GM18868 (cell line): ENCODE measurements at regions not wholly inside any gene's neighbourhood (a gene's known extent, or its start where the extent isn't known, plus 50 kb on each side); places are given as distances from the start of the nearest gene placed in this dataset.

Experiments used
- ATAC-seq: cut with Tn5 transposase; IDR thresholded peaks from one replicate; pipeline ENCODE4 v1.9.1; 2021; ENCODE audit warnings: mild to moderate bottlenecking, moderate library complexity; ENCODE audit not compliant: unreplicated experiment

DNA sequence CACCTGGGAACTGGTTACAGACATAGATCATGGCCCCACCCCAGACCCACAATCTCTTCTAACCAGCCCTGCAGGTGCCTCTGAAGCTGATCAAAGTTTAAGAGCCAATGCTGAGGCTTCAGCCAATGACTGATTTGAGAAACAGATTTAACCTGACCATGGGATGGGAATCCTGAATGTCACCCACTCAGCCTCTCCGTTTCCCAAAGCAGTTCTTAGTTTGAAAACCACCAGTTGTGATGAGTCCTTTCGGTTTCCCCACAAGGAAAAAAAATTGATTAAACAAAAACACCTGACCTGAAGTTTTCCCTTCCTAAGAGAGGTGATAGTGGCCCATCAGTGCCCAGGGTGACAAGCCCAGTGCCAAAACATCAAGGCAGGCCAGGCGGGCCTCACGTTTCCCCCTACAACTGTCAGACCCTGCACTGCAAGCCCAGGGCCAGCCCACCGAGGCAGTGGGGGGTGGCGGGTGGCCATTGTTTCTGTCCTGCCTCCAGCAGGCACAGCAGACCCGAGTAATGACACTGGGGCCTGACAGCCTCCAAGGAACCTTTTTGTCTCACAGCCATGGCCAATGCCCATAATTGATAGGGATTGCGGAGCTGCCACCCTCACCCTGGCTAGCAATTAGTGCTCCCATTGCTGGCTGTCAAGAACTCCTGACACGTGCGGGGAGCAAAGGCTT, 75.4 kb upstream of the ZMIZ1 start:
- ATAC-seq = no peak

DNA sequence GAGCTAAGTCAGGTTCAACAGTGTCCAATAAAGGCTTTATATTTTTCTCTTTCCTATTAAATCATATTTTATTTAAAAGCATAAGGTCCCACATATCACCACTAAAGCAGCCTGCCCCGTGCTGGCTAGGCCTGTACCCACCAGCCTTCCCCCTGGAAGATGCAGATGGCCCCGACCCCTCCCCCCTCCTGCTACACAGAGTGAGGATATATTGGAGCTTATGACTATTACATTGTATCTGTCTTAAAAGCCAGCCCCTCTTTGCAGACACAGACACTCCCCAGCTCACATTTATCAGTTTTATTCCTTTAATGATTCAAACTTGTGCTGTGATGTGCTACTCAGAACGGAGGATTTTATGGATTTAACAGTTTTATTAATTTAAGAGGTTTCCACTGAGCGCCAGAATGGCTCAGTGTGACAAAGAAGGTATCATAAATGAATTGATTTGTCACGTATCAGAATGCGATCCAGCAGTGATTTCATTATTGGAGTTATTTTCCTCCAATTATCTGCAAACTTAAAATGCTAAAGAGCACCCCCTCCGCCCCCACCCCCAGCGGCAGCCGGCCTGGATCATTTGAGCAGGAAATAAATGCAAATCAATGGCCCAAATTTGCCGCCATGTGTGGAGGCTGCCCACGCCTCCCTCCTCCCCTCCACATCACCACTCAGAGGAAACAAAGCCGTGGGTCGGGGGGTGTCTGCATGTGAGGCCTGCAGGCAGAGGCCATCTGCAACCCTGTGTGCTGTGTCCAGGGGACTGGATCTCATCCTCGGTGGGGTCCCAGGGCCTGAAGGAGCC, 72.6 kb upstream of the ZMIZ1 start:
- ATAC-seq = no peak

- no peak for ATAC-seq
Observed at GRCh38 chr10:78996792-78997129, 72.0 kb upstream of the ZMIZ1 start.

DNA sequence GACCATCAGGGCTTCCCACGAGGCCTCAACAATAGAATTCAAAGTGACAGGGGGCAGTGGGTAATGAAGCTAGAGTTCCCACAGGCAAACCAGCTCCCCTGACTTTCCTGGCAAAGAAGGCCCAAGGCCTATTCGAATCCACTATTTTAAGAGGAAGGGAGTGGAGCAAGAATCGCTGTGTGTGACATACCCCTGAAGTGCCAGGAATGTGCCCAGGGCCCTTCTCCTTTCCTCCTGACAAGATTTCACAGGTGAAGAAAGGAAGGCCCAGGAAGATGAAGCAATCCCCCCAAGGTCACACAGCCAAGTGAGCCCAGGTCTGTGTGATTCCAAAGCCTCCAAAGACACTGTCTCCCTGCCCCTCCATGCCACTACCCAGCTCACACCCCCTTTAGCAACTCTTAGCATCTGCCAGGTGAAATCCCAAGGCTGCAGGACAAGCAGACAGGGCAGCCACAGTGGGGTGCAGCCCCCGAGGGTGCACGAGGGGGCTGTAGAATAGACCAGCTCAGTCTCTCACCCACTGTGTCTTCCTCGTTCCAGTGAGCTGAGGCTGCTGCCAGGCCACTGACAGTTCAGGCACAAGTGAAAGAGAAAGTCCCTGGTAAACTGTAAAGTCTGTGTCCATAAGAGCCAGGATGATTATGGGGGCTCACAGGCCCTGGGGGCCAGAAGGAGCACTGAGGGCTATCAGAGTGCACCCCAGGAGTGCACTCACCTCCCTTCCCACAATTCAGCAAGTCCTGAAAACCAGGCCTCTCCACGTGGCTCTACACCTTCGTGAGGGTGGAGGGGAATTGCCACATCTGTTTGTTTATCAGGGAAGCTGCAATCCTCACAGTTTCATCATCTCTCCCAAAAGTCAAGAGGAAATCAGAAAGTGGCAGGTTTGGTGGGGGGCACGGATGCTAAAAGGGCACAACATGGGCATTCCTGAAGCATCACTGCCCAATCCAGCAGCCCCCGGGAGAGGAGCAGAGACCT, 70.8 kb upstream of the ZMIZ1 start:
- no peak for ATAC-seq

GRCh38 chr10:79001082-79001885, 67.5 kb upstream of the ZMIZ1 start:
- ATAC-seq = no peak

- ATAC-seq = no peak
Observed at GRCh38 chr10:79002336-79002735, 66.4 kb upstream of the ZMIZ1 start.

GRCh38 chr10:79003183-79004100, 65.3 kb upstream of the ZMIZ1 start:
- ATAC-seq = no peak

GRCh38 chr10:79004311-79004710, 64.5 kb upstream of the ZMIZ1 start:
- ATAC-seq = no peak

- no peak for ATAC-seq
Observed at GRCh38 chr10:79005126-79005810, 63.5 kb upstream of the ZMIZ1 start.

DNA sequence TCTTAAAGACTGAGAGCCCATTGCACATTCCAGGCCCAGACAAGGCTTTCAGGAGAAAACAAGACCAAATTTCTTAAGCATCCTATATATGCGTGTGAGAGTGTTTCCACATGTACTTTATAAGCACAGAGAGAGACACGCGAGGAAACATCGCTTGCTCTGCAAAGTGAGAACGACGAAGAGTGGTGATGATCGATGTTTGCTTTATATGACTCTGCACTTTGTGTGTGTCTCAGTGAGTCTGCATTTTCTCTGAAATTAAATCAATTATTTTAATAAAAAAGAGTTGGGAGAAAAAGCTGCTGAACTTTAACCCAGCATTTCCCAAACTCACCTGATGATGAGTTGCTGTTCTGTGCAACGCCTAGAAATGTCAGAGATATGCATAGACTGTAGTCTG, 61.7 kb upstream of the ZMIZ1 start:
- no peak for ATAC-seq

DNA sequence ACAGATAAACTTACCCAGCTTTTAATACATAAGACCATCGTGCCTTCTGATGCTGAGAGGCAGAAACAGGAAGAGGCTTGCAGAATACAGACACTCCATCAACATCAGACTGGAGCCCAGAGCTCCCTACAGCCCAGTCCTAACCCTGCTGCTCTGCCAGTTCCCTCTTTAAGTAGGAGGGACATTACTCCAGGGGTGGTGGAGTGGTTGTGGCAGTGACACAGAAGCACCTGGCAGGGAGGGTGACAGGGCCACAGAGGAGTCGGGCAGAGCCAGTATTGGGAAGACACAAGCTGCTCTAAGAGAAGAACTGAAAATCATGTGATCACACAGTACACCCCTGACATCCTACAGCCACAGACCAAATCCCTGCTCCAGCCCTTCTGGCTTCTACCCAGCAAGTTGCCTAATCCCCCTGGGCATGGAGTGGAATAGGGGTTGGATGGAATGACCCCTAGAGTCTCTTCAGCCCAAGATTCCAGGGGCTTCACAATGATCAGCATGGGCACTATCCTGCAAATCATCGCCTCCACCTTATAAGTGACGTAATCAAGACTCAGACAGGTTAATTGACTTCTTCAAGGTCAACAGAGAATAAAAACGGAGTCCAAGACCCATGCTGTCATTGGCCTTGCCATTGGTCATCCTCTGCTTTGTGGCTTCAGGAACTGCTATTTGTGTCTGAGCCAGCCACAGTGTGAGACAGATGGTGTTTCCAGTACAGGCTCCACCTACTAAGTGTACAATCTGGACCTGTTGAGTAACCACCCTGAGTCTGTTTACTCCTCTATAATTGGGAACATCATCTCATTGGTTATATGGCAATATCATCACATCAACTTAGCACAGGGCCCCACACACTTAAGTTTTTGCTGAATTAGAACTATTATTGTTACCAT, 61.1 kb upstream of the ZMIZ1 start:
- no peak for ATAC-seq

DNA sequence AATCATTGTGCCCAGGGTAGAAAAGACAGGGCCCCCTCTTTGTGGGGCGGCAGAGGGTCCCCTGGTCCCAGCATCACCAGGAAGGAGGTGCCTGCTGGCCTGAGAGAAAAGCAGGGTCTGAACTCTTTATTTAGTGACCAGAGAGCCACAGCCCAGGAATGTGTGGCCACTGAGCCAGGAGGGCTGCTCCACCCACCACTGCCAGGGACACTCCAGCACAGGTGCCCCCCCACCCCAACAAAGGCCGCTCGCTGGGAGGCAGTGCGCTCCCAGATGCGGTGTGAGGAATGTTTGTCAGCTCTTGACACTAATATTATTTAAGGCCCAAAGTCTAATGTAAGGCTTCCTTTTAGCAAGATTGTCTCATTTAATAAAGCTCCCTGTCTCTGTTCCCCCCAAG, 59.6 kb upstream of the ZMIZ1 start:
- no peak for ATAC-seq

- no peak for ATAC-seq
Observed at GRCh38 chr10:79012567-79012966, 56.2 kb upstream of the ZMIZ1 start.

- no peak for ATAC-seq
Observed at GRCh38 chr10:79013406-79013987, 55.3 kb upstream of the ZMIZ1 start.

GRCh38 chr10:79014796-79015195, 54.0 kb upstream of the ZMIZ1 start:
- ATAC-seq = no peak

DNA sequence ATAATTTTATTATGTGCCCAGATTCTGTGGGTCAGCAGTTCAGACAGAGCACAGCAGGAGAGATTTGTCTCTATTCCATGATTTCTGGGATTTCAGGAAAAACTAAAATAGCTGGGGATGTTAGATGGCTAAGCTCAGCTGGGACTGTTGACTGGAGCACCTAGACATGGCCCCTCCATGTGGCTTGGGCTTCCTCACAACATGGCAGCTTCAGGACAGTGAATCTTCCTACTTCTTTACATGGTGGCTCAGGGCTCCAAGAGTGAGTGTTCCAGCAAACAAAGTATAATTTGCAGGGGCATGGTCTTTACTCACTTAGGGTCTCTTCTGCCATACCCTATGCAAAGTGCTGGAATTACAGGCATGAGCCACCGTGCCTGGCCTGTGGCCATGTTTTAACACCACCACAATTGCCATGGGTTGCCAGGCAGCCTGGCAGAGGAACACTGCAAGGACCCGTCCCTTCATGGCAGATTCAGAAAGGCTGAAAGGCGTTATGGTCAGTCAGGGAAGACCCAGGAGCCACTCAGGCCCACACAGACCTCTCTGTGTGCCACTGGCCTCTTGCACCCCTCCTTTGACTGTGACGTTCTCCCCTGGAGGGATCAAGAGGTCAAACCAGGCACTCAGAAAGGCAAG, 50.8 kb upstream of the ZMIZ1 start:
- ATAC-seq = no peak

- ATAC-seq = no peak
Observed at GRCh38 chr10:79018521-79019011, 50.2 kb upstream of the ZMIZ1 start.
